ENCODE measurements at regions not wholly inside any gene's neighbourhood (a gene's known extent, or its start where the extent isn't known, plus 50 kb on each side); places are given as distances from the start of the nearest gene placed in this dataset.

DNA sequence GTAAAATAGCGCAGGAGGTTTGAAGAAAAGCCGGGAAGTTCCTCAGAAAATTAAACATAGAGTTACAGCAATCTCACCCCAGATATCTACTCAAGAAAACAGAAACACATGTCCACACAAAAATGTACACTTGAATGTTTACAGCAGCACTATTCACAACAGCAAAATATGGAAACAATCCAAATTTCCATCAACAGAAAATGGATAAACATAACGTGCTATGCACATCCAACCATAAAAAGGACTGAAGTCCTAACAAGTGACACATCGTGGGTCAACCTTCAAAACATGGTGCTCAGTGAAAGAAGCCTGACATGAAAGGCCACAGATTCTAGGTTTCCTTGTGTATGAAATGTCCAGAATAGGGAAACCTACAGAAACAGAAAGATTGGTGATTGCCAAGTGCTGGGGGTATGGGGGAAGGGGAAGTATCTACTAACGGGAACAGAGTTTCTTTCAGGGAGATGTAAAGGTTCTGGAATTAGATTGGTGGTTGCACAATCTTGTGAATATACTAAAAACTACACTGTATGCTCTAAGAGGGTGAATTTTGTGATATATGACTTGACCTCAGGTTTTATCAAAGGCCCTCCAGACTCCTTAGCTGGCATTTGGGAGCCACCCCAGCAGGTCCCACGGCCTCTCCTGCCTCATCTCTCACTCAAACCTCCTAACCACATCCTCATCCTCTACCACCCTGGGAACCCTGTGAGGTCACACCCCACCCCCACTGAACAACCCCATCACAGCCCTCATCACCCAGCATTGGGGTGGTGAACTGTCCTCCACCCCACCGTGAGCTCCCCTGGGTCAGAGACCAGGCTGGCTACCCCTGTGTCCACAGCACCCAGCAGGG is 69.2 kb upstream of the PRR5 start:
- TF ChIP-seq, protein P1, sequence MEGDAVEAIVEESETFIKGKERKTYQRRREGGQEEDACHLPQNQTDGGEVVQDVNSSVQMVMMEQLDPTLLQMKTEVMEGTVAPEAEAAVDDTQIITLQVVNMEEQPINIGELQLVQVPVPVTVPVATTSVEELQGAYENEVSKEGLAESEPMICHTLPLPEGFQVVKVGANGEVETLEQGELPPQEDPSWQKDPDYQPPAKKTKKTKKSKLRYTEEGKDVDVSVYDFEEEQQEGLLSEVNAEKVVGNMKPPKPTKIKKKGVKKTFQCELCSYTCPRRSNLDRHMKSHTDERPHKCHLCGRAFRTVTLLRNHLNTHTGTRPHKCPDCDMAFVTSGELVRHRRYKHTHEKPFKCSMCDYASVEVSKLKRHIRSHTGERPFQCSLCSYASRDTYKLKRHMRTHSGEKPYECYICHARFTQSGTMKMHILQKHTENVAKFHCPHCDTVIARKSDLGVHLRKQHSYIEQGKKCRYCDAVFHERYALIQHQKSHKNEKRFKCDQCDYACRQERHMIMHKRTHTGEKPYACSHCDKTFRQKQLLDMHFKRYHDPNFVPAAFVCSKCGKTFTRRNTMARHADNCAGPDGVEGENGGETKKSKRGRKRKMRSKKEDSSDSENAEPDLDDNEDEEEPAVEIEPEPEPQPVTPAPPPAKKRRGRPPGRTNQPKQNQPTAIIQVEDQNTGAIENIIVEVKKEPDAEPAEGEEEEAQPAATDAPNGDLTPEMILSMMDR (IDR thresholded peaks at IDR 0.05), result no peak
- TF ChIP-seq POLR2A (IDR thresholded peaks at IDR 0.05), result no peak
